ENCODE measurements at regions not wholly inside any gene's neighbourhood (a gene's known extent, or its start where the extent isn't known, plus 50 kb on each side); places are given as distances from the start of the nearest gene placed in this dataset.

DNA sequence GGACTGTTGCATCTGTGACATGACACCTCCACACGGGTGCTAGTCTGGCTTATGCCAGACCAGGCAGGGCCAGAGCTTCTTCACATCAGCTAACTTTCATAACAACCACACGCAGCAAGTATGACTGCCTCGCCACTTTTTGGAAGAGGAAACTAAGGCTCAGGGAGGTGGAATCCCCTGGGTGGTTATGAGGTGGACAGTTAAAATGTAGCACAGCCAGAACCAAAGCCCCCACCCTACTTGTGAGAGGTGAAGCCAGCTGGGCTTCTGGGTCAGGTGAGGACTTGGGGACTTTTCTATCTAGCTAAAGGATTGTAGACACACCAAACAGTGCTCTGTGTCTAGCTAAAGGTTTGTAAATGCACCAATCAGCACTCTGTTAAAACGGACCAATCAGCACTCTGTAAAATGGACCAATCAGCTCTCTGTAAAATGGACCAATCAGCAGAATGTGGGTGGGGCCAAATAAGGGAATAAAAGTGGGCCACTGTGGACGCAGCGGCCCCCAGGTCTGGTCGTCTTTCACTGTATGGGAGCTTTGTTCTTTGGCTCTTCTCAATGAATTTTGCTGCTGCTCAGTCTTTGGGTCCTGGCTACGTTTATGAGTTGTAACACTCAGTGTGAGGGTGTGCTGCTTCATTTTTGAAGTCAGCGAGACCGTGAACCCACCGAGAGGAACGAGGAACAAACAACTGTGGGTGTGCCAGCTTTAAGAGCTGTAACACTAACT is 171.0 kb downstream of the PTPN20 start:
- TF ChIP-seq POLR2A (IDR thresholded peaks at IDR 0.05; ENCODE audit: low read depth) (no peak), CTCF (IDR thresholded peaks at IDR 0.05) (no peak)

Measured in esophagus muscularis mucosa (tissue), 3 donors.